GM23248 (cell line): ENCODE measurements at regions not wholly inside any gene's neighbourhood (a gene's known extent, or its start where the extent isn't known, plus 50 kb on each side); places are given as distances from the start of the nearest gene placed in this dataset.

ENCODE experiments used
- EZH2 ChIP-seq: fragments of 200-600 bp; sonication (generic); IDR thresholded peaks from 2 replicates; pipeline ENCODE4 v1.6.1; 2018; ENCODE audit warnings: antibody characterized with exemption, mild to moderate bottlenecking; ENCODE audit not compliant: insufficient read depth, poor library complexity, severe bottlenecking
- EZH2phosphoT487 ChIP-seq: fragments of 200-600 bp; sonication (generic); IDR thresholded peaks from 2 replicates; pipeline ENCODE4 v1.6.1; 2018; ENCODE audit warnings: antibody characterized with exemption, moderate library complexity, mild to moderate bottlenecking, low read depth; ENCODE audit not compliant: insufficient read depth

DNA sequence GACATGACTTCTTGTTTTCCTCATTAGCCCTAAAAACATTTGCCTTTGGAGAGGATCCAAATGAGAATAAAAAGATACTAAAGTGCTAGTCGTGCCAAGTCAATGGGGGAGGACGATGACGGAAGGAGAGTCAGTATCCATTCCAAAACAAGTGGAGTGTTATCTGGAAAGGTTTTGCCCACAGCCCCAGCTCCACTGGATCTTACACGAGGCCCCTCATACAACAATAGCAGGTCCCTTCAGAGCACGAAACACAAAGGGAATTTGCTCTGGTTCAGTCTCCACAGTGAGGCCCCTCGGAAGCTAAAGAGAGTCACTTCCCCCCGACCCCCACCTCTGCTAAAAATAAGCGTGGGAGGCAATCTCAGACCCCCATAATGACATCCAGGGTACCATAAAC, 496.9 kb upstream of the ZFHX3 start:
- TF ChIP-seq EZH2 (no peak), EZH2phosphoT487 (no peak)
